Gastrocnemius medialis (tissue), 4 donors: ENCODE measurements at regions not wholly inside any gene's neighbourhood (a gene's known extent, or its start where the extent isn't known, plus 50 kb on each side); places are given as distances from the start of the nearest gene placed in this dataset.

ENCODE experiments used
- POLR2A ChIP-seq, 2 donors: fragments of 450-650 bp; IDR thresholded peaks; one replicate each; pipeline ENCODE4 v1.6.1; 2017; ENCODE audit warnings: antibody characterized with exemption in 2 of 2, mild to moderate bottlenecking in 2 of 2, moderate library complexity in 2 of 2
- TF ChIP-seq, protein P1 (sequence below), 5 experiments: fragments of 450-650 bp in 3 of 5; fragments of 200-600 bp in 2 of 5; sonication (generic) in 2 of 5; IDR thresholded peaks in 4 of 5; conservative IDR thresholded peaks in 1 of 5; 1 replicate in 4 of 5; 2 replicates in 1 of 5; pipeline ENCODE4 v1.5.1; 2016 to 2019; ENCODE audit warnings: antibody characterized with exemption in 5 of 5, mild to moderate bottlenecking in 3 of 5, moderate library complexity in 3 of 5

DNA sequence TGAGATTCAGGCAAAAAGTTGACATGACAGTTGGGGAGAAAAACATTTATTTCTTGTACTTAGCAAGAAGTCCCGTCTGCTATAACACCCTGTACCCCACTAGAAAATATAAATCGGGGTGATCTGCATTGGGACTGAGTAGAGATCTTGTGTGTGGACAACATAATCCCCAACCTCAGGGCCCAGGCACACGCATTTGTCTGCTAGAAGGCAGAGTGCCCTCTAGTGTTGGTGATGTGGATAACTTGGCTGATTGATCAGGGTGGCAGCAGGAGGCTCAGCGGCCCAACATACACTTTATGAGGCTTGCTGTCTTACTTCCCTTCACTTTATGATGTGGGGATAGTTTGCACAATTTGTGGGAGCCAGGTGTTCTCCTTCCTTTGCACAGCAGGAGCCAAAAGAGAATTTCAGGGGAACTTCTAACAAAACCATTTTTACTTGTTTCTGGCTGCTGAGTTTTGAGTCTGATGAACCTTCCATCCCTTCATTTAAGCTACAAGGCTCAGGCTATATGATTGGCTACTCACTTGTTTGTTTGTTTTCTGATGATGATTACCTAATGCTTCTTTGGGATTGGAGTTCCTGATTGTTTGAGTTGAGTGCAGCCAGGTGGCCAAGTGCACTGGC lies 263.2 kb downstream of the DMAC1 start:
- TF ChIP-seq, protein P1, sequence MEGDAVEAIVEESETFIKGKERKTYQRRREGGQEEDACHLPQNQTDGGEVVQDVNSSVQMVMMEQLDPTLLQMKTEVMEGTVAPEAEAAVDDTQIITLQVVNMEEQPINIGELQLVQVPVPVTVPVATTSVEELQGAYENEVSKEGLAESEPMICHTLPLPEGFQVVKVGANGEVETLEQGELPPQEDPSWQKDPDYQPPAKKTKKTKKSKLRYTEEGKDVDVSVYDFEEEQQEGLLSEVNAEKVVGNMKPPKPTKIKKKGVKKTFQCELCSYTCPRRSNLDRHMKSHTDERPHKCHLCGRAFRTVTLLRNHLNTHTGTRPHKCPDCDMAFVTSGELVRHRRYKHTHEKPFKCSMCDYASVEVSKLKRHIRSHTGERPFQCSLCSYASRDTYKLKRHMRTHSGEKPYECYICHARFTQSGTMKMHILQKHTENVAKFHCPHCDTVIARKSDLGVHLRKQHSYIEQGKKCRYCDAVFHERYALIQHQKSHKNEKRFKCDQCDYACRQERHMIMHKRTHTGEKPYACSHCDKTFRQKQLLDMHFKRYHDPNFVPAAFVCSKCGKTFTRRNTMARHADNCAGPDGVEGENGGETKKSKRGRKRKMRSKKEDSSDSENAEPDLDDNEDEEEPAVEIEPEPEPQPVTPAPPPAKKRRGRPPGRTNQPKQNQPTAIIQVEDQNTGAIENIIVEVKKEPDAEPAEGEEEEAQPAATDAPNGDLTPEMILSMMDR (IDR thresholded peaks at IDR 0.05 in 4 of 5, conservative IDR thresholded peaks at IDR 0.05 in 1 of 5) = peak; percentile 14 to 67 (median 46)
- TF ChIP-seq POLR2A (IDR thresholded peaks at IDR 0.05) = no peak
